ENCODE measurements at regions not wholly inside any gene's neighbourhood (a gene's known extent, or its start where the extent isn't known, plus 50 kb on each side); places are given as distances from the start of the nearest gene placed in this dataset.

DNA sequence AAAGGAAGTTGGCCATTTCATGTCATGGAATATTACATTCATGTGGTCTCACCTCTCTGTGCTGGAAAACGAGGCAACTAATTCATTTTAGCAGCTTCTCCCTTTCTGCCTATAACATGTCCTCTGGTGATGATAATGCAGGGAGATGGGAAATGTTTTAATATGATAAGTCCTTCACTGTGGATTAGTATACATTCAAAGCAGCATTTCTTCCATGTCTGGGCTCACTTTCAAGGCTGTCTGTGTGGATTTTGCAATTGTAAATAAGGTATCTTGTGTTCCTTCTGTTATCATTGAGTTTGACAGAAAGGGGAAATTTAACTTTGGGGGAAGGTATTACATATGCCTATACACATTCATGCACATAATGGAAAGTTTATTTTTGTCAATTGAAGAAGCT lies 374.7 kb upstream of the DAB1 start:
- Histone ChIP-seq H3K27me3 (ENCODE audit: control insufficient read depth, insufficient read depth, low read length) (no peaks in the 10 kb centered on the region), H3K4me1 (ENCODE audit: control insufficient read depth, insufficient read depth, low read length) (no peaks in the 10 kb centered on the region), H3K36me3 (ENCODE audit: control insufficient read depth, insufficient read depth, low read length) (no peaks in the 10 kb centered on the region), H3K9ac (ENCODE audit: low read length) (no peak overlapping the region), H3K4me3 (ENCODE audit: low read length) (no peak overlapping the region), H3K27ac (ENCODE audit: low read depth, low read length) (no peak overlapping the region)

DNA sequence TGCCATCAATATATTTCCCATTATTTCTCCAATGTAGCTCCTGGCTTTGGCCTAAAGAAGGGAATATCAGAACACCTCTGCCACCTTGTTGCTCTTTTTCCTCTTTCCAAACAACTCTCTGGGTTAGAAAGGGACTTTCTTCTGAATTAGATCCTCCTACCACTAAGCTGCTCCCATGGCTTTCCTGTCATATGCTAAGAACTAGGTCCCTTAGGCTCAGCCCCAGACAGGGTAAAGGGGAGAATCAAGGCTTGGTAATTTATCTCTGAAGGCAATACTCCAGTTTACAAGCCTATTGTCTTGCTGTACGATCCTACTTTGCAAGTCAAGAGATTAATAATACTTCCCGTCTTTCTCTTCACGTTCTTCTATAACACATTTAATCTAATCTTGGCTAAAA lies 373.2 kb upstream of the DAB1 start:
- H3K4me1 ChIP-seq (ENCODE audit: control insufficient read depth, insufficient read depth, low read length), result no peaks in the 10 kb centered on the region
- H3K27me3 ChIP-seq (ENCODE audit: control insufficient read depth, insufficient read depth, low read length), result no peaks in the 10 kb centered on the region
- H3K4me3 ChIP-seq (ENCODE audit: low read length), result no peak overlapping the region

DNA sequence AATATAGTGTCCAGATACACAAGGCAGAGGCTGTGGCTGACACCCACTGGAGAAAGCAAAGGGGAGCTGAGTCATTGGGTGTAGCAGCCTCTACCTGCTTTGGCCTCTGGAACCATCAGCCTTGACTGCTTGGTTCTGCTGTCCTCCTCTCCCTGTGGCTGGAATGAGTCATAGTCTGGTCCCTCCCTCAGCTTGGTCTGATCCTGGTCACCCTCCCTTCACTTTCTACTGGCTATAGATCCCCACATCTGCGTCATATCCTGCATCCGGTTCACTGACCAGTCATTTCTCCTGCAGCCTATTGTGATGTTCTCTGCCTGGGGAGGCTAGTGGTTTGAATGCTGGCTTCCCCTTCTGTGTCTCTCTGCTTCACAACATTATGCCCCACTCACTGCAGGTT lies 372.8 kb upstream of the DAB1 start:
- H3K27ac ChIP-seq (ENCODE audit: low read depth, low read length), result no peak overlapping the region

More for the DNA sequence above, 373.2 kb upstream of the DAB1 start:
- no peaks in the 10 kb centered on the region for H3K36me3 ChIP-seq (ENCODE audit: control insufficient read depth, insufficient read depth, low read length)
- H3K27ac ChIP-seq (ENCODE audit: low read depth, low read length), result no peak overlapping the region
- no peak overlapping the region for H3K9ac ChIP-seq (ENCODE audit: low read length)

DNA sequence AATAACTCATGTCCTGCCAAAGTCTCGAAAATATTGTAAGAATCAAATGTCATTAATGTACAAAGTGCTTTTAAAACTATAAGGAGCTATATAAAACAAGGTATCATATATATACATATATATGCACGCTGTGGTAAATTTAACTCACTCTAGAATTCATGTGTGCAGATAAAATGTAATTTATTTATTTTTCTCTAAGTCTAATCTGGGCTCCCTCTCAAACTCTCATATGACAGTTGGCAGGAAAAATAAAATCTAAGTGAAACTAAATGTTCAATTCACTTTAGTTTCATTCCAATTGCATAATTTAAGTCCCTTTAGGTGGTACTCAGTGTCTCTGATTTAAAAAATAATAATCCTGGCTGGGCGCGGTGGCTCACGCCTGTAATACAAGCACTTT lies 372.0 kb upstream of the DAB1 start:
- Histone ChIP-seq H3K27me3 (ENCODE audit: control insufficient read depth, insufficient read depth, low read length) (no peaks in the 10 kb centered on the region), H3K4me3 (ENCODE audit: low read length) (no peak overlapping the region), H3K27ac (ENCODE audit: low read depth, low read length) (no peak overlapping the region), H3K36me3 (ENCODE audit: control insufficient read depth, insufficient read depth, low read length) (no peaks in the 10 kb centered on the region), H3K4me1 (ENCODE audit: control insufficient read depth, insufficient read depth, low read length) (no peaks in the 10 kb centered on the region), H3K9ac (ENCODE audit: low read length) (no peak overlapping the region)

More for the DNA sequence above, 372.8 kb upstream of the DAB1 start:
- Histone ChIP-seq H3K9ac (ENCODE audit: low read length) (no peak overlapping the region), H3K4me3 (ENCODE audit: low read length) (no peak overlapping the region), H3K36me3 (ENCODE audit: control insufficient read depth, insufficient read depth, low read length) (no peaks in the 10 kb centered on the region), H3K4me1 (ENCODE audit: control insufficient read depth, insufficient read depth, low read length) (no peaks in the 10 kb centered on the region), H3K27me3 (ENCODE audit: control insufficient read depth, insufficient read depth, low read length) (no peaks in the 10 kb centered on the region)

DNA sequence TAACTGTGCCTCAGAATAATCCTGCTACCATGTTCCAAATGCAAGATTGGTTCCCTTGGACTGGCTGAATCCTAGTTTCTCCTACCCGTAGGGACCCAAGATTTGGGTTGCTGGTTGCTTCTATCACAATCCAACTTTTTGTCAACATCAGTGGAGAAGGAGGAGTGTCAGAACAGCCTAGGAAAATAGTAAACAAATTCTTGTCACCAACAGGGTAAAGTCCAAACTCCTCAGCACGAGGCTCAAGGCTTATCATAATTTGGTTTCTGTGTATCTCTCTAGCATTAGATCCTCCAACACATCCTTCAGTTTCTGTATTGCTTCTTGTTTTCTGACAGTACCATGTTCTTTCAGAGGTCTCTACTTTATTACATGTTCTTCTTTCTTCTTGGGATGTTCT lies 370.2 kb upstream of the DAB1 start:
- no peak overlapping the region for H3K4me3 ChIP-seq (ENCODE audit: low read length)
- H3K36me3 ChIP-seq (ENCODE audit: control insufficient read depth, insufficient read depth, low read length), result no peaks in the 10 kb centered on the region
- no peaks in the 10 kb centered on the region for H3K4me1 ChIP-seq (ENCODE audit: control insufficient read depth, insufficient read depth, low read length)
- no peaks in the 10 kb centered on the region for H3K27me3 ChIP-seq (ENCODE audit: control insufficient read depth, insufficient read depth, low read length)
- no peak overlapping the region for H3K9ac ChIP-seq (ENCODE audit: low read length)
- H3K27ac ChIP-seq (ENCODE audit: low read depth, low read length), result no peak overlapping the region

DNA sequence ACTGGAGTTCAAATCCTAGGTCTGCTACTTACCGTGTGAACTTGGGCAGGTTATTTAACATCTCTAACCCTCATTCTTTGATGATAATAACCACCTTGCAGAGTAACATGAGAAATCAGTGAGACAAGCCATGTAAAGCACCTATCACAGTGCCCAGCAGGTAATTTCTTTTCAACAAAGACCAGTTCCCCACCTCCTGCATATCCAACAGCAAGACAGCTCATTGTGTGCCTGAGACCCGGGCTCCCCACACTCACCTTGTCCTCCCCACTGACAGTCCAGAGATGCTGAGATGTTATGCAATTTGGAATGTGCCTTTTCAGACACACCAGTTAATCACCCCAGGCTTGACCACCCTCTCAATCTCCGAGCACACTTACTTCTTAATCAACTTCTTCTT lies 367.6 kb upstream of the DAB1 start:
- no peak overlapping the region for H3K9ac ChIP-seq (ENCODE audit: low read length)
- H3K27ac ChIP-seq (ENCODE audit: low read depth, low read length), result no peak overlapping the region
- H3K36me3 ChIP-seq (ENCODE audit: control insufficient read depth, insufficient read depth, low read length), result no peaks in the 10 kb centered on the region
- no peak overlapping the region for H3K4me3 ChIP-seq (ENCODE audit: low read length)
- H3K27me3 ChIP-seq (ENCODE audit: control insufficient read depth, insufficient read depth, low read length), result no peaks in the 10 kb centered on the region
- no peaks in the 10 kb centered on the region for H3K4me1 ChIP-seq (ENCODE audit: control insufficient read depth, insufficient read depth, low read length)

DNA sequence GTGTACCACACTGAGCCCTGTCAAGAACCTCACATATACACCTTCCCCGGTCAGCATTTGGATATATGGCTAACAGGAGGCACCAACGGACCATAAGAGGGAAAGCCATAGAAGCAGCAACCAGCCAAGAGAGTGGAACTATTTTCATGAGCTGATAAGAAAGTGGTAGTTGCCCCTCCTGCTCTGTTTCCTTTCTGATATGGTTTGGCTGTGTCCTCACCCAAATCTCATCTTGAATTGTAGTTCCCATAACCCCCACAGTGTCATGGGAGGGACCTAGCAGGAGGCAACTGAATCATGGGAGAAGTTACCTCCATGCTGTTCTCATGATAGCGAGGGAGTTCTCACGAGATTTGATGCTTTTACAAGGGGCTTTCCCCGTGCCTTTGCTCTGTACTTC lies 366.1 kb upstream of the DAB1 start:
- Histone ChIP-seq H3K4me3 (ENCODE audit: low read length) (no peak overlapping the region), H3K36me3 (ENCODE audit: control insufficient read depth, insufficient read depth, low read length) (no peaks in the 10 kb centered on the region), H3K9ac (ENCODE audit: low read length) (no peak overlapping the region), H3K4me1 (ENCODE audit: control insufficient read depth, insufficient read depth, low read length) (no peaks in the 10 kb centered on the region), H3K27ac (ENCODE audit: low read depth, low read length) (no peak overlapping the region), H3K27me3 (ENCODE audit: control insufficient read depth, insufficient read depth, low read length) (no peaks in the 10 kb centered on the region)

DNA sequence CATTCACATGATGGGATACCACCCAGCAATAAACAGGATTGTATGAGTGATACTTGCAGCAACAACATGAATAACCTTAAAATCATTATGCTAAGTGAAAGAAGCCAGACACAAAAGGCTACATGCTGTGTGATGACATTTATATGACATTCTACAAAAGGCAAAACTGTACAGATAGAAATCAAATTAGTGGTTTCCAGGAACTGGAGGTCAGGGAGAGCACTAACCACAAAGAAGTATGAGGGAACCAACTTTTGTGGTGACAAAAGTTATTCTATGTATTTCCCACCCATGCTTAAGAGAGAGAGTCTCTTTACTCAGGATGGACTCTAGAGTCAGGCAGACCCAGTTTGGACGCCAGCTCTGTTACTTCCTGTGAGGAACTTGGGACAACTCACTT lies 364.5 kb upstream of the DAB1 start:
- H3K4me3 ChIP-seq (ENCODE audit: low read length), result no peak overlapping the region
- H3K9ac ChIP-seq (ENCODE audit: low read length), result no peak overlapping the region
- no peaks in the 10 kb centered on the region for H3K27me3 ChIP-seq (ENCODE audit: control insufficient read depth, insufficient read depth, low read length)
- no peaks in the 10 kb centered on the region for H3K4me1 ChIP-seq (ENCODE audit: control insufficient read depth, insufficient read depth, low read length)
- H3K27ac ChIP-seq (ENCODE audit: low read depth, low read length), result no peak overlapping the region
- no peaks in the 10 kb centered on the region for H3K36me3 ChIP-seq (ENCODE audit: control insufficient read depth, insufficient read depth, low read length)

DNA sequence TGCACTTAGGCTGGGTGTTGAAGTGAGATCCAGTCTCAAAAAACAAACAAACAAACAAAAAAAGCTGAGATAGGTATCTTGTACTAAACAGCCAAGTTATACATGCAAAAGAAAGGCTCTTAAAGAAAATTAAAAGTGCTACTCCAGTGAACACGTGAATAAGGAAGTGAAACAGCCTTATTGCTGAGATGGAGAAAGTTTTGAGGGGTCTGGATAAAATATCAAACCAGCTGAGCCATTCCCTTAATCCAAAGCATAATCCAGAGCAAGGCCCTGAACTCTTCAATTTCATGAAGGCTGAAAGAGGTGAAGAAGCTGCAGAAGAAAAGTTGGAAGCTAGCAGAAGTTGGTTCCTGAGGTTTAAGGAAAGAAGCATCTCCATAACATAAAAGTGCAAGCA lies 360.5 kb upstream of the DAB1 start:
- Histone ChIP-seq H3K9ac (ENCODE audit: low read length) (no peak overlapping the region), H3K36me3 (ENCODE audit: control insufficient read depth, insufficient read depth, low read length) (no peaks in the 10 kb centered on the region), H3K27ac (ENCODE audit: low read depth, low read length) (no peak overlapping the region), H3K27me3 (ENCODE audit: control insufficient read depth, insufficient read depth, low read length) (no peaks in the 10 kb centered on the region), H3K4me1 (ENCODE audit: control insufficient read depth, insufficient read depth, low read length) (no peaks in the 10 kb centered on the region), H3K4me3 (ENCODE audit: low read length) (no peak overlapping the region)

DNA sequence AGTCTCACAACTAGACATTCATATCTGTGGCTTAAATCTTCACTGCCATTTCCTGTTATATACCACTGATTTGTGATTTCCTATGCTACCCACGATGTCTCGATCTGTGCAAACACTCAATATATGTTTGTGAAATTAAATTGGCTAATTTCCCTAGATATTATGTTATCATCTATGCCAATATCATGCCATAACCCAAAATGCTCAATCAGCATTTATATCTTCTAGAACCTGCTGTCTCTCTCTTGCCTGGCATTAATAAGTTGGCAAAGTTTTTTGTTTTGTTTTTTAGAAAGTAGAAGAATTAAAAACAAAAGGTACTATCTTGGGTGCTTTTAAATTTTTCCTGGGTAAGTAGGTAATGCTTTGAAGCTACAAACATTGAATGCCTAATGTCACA lies 358.5 kb upstream of the DAB1 start:
- no peaks in the 10 kb centered on the region for H3K4me1 ChIP-seq (ENCODE audit: control insufficient read depth, insufficient read depth, low read length)
- no peak overlapping the region for H3K4me3 ChIP-seq (ENCODE audit: low read length)
- H3K9ac ChIP-seq (ENCODE audit: low read length), result no peak overlapping the region
- H3K27me3 ChIP-seq (ENCODE audit: control insufficient read depth, insufficient read depth, low read length), result no peaks in the 10 kb centered on the region
- no peak overlapping the region for H3K27ac ChIP-seq (ENCODE audit: low read depth, low read length)
- H3K36me3 ChIP-seq (ENCODE audit: control insufficient read depth, insufficient read depth, low read length), result no peaks in the 10 kb centered on the region

DNA sequence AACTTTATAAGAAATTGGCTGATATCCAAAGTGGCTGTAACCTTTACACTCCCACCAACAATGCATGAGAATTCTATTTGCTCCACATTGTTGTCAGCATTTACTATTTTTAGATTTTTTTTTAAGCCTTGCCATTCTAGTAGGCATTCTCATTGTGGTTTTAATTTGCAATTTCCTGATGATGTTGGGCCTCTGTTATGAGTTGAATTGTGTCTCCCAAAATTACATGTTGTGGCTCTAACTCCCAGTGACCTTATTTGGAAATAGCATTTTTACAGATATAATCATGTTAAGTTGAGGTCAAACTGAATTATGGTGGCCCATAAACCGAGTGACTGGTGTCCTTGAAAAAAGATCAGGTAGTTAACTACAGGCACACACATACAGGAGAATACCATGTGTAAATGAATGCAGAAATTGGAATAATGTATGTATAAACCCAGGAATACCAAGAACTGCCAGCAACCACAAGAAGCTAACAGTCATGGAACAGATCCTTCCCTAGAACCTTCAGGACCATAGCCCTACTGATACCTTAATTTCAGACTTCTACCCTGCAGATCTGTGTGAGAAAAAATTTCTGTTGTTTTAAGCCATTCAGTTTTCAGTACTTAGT lies 348.8 kb upstream of the DAB1 start:
- H3K9ac ChIP-seq (ENCODE audit: low read length), result no peak overlapping the region
- H3K27me3 ChIP-seq (ENCODE audit: control insufficient read depth, insufficient read depth, low read length), result no peaks in the 10 kb centered on the region
- H3K4me1 ChIP-seq (ENCODE audit: control insufficient read depth, insufficient read depth, low read length), result no peaks in the 10 kb centered on the region
- no peak overlapping the region for H3K27ac ChIP-seq (ENCODE audit: low read depth, low read length)
- no peaks in the 10 kb centered on the region for H3K36me3 ChIP-seq (ENCODE audit: control insufficient read depth, insufficient read depth, low read length)
- H3K4me3 ChIP-seq (ENCODE audit: low read length), result no peak overlapping the region

DNA sequence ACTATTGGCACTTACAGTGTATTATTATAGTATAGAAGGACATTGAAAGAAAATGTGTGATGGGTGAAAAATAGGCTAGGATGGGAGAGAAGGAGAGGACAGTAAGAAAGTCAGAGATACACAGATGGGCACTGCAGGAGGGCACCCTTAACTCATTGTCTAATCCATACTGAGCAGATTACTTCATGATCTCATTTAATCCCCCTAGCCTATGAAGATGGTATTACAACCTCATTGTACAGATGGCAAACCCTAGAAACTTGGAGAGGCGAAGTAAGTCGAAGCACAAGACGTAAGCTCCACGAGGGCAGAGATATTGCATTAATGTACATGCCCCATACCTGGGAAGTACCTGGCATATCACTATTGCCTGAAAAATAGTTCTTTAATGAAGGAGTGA lies 346.9 kb upstream of the DAB1 start:
- H3K4me1 ChIP-seq (ENCODE audit: control insufficient read depth, insufficient read depth, low read length), result no peaks in the 10 kb centered on the region
- no peak overlapping the region for H3K9ac ChIP-seq (ENCODE audit: low read length)
- H3K27me3 ChIP-seq (ENCODE audit: control insufficient read depth, insufficient read depth, low read length), result no peaks in the 10 kb centered on the region
- no peak overlapping the region for H3K27ac ChIP-seq (ENCODE audit: low read depth, low read length)
- no peak overlapping the region for H3K4me3 ChIP-seq (ENCODE audit: low read length)
- H3K36me3 ChIP-seq (ENCODE audit: control insufficient read depth, insufficient read depth, low read length), result no peaks in the 10 kb centered on the region

DNA sequence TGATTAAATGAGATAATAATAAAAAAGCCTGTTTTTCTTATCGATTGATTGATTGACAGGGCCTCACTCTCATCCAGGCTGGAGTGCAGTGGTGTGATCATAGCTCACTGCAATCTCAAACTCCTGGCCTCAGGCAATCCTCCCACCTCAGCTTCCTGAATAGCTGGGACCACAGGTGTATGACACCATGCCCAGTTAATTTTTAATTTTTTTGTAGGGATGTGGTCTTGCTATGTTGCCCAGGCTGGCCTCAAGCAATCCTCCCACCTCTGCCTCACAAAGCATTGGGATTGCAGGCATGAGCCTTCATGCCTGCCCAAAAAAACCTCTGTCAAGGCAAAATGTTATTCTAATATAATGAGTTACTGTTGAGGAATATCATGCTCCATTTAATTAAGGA lies 346.4 kb upstream of the DAB1 start:
- Histone ChIP-seq H3K27me3 (ENCODE audit: control insufficient read depth, insufficient read depth, low read length) (no peaks in the 10 kb centered on the region), H3K36me3 (ENCODE audit: control insufficient read depth, insufficient read depth, low read length) (no peaks in the 10 kb centered on the region), H3K9ac (ENCODE audit: low read length) (no peak overlapping the region), H3K27ac (ENCODE audit: low read depth, low read length) (no peak overlapping the region), H3K4me3 (ENCODE audit: low read length) (no peak overlapping the region), H3K4me1 (ENCODE audit: control insufficient read depth, insufficient read depth, low read length) (no peaks in the 10 kb centered on the region)

Data from rectal smooth muscle tissue (tissue), 1 donor.